Right lobe of liver (tissue), 6 donors: ENCODE measurements at regions not wholly inside any gene's neighbourhood (a gene's known extent, or its start where the extent isn't known, plus 50 kb on each side); places are given as distances from the start of the nearest gene placed in this dataset.

Experiments
- ATAC-seq, 4 donors: fragments of 200-7000 bp; cut with Tn5 transposase; one replicate each; pipeline ENCODE4 v1.9.1; 2020; ENCODE audit warnings: mild to moderate bottlenecking in 4 of 4, moderate library complexity in 4 of 4
- DNase-seq, 3 donors: peaks; one replicate each; pipeline ENCODE4 v3.0.0-alpha.2; 2020
- H3K27ac ChIP-seq, 3 donors: fragments of 200-600 bp; one replicate each; pipeline ENCODE4 v1.8.0; 2022
- H3K27me3 ChIP-seq, 2 donors: fragments of 200-600 bp; one replicate each; pipeline ENCODE4 v1.8.0; 2022
- H3K36me3 ChIP-seq, 4 donors: fragments of 200-600 bp; sonication (generic) in 1 of 4; one replicate each; pipeline versions ENCODE4 v1.5.1 to v1.8.0; 2017 to 2022; ENCODE audit warnings: control low read depth in 1 of 4
- H3K4me1 ChIP-seq, 4 donors: fragments of 200-600 bp; sonication (generic) in 1 of 4; one replicate each; pipeline versions ENCODE4 v1.5.1 to v1.8.0; 2017 to 2022; ENCODE audit warnings: control low read depth in 1 of 4
- H3K4me3 ChIP-seq, 3 donors: fragments of 200-600 bp; one replicate each; pipeline ENCODE4 v1.8.0; 2022
- H3K9me3 ChIP-seq, 4 donors: fragments of 200-600 bp; sonication (generic) in 1 of 4; one replicate each; pipeline versions ENCODE4 v1.5.1 to v1.8.0; 2017 to 2022; ENCODE audit warnings: control low read depth in 1 of 4
- CTCF ChIP-seq, 4 donors: fragments of 200-600 bp in 3 of 4; fragments of 450-650 bp in 1 of 4; IDR thresholded peaks; one replicate each; pipeline versions ENCODE4 v1.5.1 to v1.8.0; 2016 to 2022; ENCODE audit warnings: antibody characterized with exemption in 4 of 4, mild to moderate bottlenecking in 2 of 4
- POLR2A ChIP-seq: fragments of 450-650 bp; IDR thresholded peaks from one replicate; pipeline ENCODE4 v1.6.1; 2017; ENCODE audit warnings: antibody characterized with exemption, mild to moderate bottlenecking
- WGBS: methylation state at CpG from one replicate; pipeline ENCODE4 v1.1.6; 2018; ENCODE audit warnings: low coverage, low lambda C conversion rate; ENCODE audit not compliant: insufficient coverage; ENCODE audit errors: missing lambda C conversion rate; 5-methylcytosine and 5-hydroxymethylcytosine counted together
- intact Hi-C, 2 donors: fragments of 100-400 bp; cut with DNase I; formaldehyde crosslinking; loops; one replicate each; pipeline versions ENCODE4 v1.11.2 to v1.14.1; 2022
- donor health status: DM: no; HTN: yes; CAD: no.
- donor health status: DM: no; HTN: no; CAD: no.
- donor health status: DM: no; HTN: no; CAD: no.
- donor health status: DM: no; HTN: yes; CAD: no.
- donor health status: DM: no; HTN: yes; CAD: no.

- TF ChIP-seq POLR2A (no peak), CTCF (IDR thresholded peaks at IDR 0.05) (no peak)
- no peak overlapping the region for H3K27ac ChIP-seq
- no peak for ATAC-seq
- intact Hi-C loops, result no loop called here
- no peak for DNase-seq
- WGBS, result 8% methylated on average over 1 of the region's 1 CpG
- H3K36me3 ChIP-seq, result no peaks in the 10 kb centered on the region
- no peaks in the 10 kb centered on the region for H3K27me3 ChIP-seq
- no peaks in the 10 kb centered on the region for H3K4me1 ChIP-seq
- H3K4me3 ChIP-seq, result no peak overlapping the region
- no peaks in the 10 kb centered on the region for H3K9me3 ChIP-seq
Observed at GRCh38 chr13:37954191-37954590, 84.6 kb upstream of the TRPC4 start.

- no peak overlapping the region for H3K4me3 ChIP-seq
- no peak for TF ChIP-seq POLR2A
- no peak for TF ChIP-seq CTCF (IDR thresholded peaks at IDR 0.05)
Observed at GRCh38 chr13:37953696-37954095, 84.1 kb upstream of the TRPC4 start.

GRCh38 chr13:37950016-37950415 is 80.4 kb upstream of the TRPC4 start:
- ATAC-seq (no peak), DNase-seq (no peak)
- intact Hi-C loops, result no loop called here
- 5% methylated on average over 1 of the region's 1 CpG for WGBS
- H3K4me3 ChIP-seq, result no peak overlapping the region
- H3K27me3 ChIP-seq, result no peaks in the 10 kb centered on the region
- no peaks in the 10 kb centered on the region for H3K4me1 ChIP-seq
- H3K9me3 ChIP-seq, result no peaks in the 10 kb centered on the region
- H3K27ac ChIP-seq, result no peak overlapping the region
- no peaks in the 10 kb centered on the region for H3K36me3 ChIP-seq
- TF ChIP-seq CTCF (IDR thresholded peaks at IDR 0.05) (no peak), POLR2A (no peak)

More at GRCh38 chr13:37953696-37954095, 84.1 kb upstream of the TRPC4 start:
- Histone ChIP-seq H3K4me1 (no peaks in the 10 kb centered on the region), H3K27ac (no peak overlapping the region), H3K9me3 (no peaks in the 10 kb centered on the region), H3K27me3 (no peaks in the 10 kb centered on the region), H3K36me3 (no peaks in the 10 kb centered on the region)
- intact Hi-C loops, result no loop called here
- DNase-seq (no peak), ATAC-seq (no peak)

GRCh38 chr13:37947419-37948140 is 78.0 kb upstream of the TRPC4 start:
- Histone ChIP-seq H3K36me3 (no peaks in the 10 kb centered on the region), H3K9me3 (no peaks in the 10 kb centered on the region), H3K4me1 (no peaks in the 10 kb centered on the region), H3K4me3 (no peak overlapping the region), H3K27me3 (no peaks in the 10 kb centered on the region), H3K27ac (no peak overlapping the region)
- no peak for TF ChIP-seq POLR2A
- TF ChIP-seq CTCF (IDR thresholded peaks at IDR 0.05), result no peak
- ATAC-seq (no peak), DNase-seq (no peak)
- 82% methylated on average over 4 of the region's 5 CpGs for whole genome bisulfite sequencing
- intact Hi-C loops, result no loop called here
